ENCODE measurements at regions not wholly inside any gene's neighbourhood (a gene's known extent, or its start where the extent isn't known, plus 50 kb on each side); places are given as distances from the start of the nearest gene placed in this dataset.

DNA sequence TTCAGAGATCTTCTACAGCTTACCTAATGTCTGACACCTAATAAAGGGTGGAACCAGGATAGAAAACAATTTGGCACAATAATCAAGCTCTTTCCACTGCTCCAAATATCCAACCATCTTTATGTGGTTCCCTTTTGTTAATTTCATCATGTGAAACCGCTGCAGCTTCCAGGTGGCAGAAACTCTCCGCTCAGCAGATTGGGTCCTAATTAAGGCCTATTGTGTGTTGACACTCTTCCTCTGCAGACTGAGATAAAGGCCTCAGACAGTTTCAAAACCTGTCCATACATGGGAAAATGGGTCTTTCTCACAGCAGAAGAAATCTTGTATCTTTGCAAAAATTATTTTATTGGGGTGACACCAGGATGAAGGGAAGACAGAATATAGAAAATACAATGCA is 1002.4 kb upstream of the SEMA6D start:
- Mint-ChIP-seq H3K4me3 (no peak overlapping the region), H3K27ac (no peak overlapping the region), H3K27me3 (no peaks in the 10 kb centered on the region), H3K9me3 (peaks cover 15% of the 10 kb centered on the region), H3K4me1 (ENCODE audit: low read depth) (no peaks in the 10 kb centered on the region), H3K36me3 (ENCODE audit: low read depth) (no peaks in the 10 kb centered on the region)
- intact Hi-C loops (cut with micrococcal nuclease): no loop called here

DNA sequence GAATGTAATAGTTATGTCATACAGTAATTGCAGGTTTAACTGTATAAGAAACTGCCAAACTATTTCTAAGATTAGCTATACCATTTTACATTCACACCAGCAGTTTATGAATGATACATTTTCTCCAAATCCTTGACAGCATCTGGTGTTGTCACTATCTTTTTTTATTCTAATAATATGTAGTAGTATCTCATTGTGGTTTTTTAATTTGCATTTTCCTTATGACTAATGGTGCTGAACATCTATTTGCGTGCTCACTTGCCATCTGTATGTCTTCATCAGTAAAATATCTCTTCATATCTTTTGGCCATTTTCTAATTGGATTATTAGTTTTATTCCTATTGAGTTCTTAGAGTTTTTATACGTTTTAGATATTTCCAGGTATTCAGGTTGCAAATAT is 994.0 kb upstream of the SEMA6D start:
- H3K36me3 Mint-ChIP-seq (ENCODE audit: low read depth): no peaks in the 10 kb centered on the region
- H3K27me3 Mint-ChIP-seq: no peaks in the 10 kb centered on the region
- H3K4me1 Mint-ChIP-seq (ENCODE audit: low read depth): no peaks in the 10 kb centered on the region
- peaks cover 40% of the 10 kb centered on the region for H3K9me3 Mint-ChIP-seq
- intact Hi-C loops (cut with micrococcal nuclease): no loop called here
- no peak overlapping the region for H3K4me3 Mint-ChIP-seq
- H3K27ac Mint-ChIP-seq: no peak overlapping the region

DNA sequence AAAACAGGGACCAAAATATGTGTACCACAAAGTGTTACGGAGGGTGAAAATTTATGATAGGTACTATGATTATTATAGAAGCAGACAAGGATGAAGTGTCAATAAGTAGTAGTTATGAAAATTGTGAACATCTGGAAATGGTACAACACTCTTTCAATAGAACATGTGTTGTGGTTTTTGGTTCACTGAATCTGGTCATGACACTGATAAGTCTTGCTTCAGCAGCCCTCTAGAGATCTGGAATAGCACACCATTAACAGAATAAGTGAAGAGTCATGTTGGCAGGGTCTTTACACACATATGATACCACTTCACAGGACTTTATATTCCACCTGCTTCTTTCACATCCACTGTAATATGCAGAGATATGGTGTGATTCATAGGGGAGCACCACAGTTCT is 985.2 kb upstream of the SEMA6D start:
- intact Hi-C loops (cut with micrococcal nuclease): no loop called here
- H3K27ac Mint-ChIP-seq: no peak overlapping the region
- no peak overlapping the region for H3K4me3 Mint-ChIP-seq
- no peaks in the 10 kb centered on the region for H3K36me3 Mint-ChIP-seq (ENCODE audit: low read depth)
- H3K27me3 Mint-ChIP-seq: no peaks in the 10 kb centered on the region
- peaks cover 46% of the 10 kb centered on the region for H3K9me3 Mint-ChIP-seq
- no peaks in the 10 kb centered on the region for H3K4me1 Mint-ChIP-seq (ENCODE audit: low read depth)

DNA sequence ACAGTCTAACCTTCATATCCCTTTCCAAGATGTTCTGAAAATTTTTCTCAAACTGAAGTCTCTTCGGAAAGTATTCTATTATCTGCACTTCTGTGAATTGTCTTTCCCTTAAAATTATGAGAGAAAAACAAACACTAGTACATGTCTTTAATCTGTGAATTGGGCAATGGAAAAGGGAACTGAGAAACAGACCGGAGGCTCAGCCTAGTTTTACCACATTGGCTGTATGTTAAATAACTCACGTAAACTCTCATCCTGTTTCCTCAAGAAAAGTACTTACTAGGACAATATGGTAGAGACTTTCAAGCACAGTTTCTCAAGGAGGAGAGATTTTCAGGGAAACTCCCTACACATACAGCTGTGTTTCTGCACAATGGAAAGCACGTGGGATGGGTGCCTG is 982.2 kb upstream of the SEMA6D start:
- Mint-ChIP-seq H3K27ac (no peak overlapping the region), H3K36me3 (ENCODE audit: low read depth) (no peaks in the 10 kb centered on the region), H3K27me3 (no peaks in the 10 kb centered on the region), H3K4me1 (ENCODE audit: low read depth) (no peaks in the 10 kb centered on the region), H3K4me3 (no peak overlapping the region), H3K9me3 (peaks cover 28% of the 10 kb centered on the region)
- intact Hi-C loops (cut with micrococcal nuclease): no loop called here

DNA sequence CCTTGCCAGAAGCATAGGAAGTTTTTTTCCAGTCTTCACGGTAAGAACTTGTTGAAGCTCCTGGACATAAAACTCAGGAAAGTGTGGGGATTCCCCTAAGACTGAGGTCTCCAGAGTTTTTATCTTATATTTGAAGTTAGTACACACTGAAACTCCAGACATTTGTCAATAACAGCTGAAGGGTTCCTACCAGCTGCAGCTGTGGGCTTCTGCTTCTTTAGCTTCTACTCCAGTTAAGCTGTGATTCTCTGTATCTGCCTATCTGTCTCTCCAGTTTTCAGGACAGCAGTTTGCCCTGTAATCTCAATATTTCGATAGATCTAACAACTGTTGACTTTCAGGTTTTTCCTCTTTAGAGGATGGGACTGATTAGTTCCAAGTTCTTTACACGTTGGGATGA is 966.0 kb upstream of the SEMA6D start:
- intact Hi-C loops (cut with micrococcal nuclease): no loop called here
- H3K9me3 Mint-ChIP-seq: peaks cover 27% of the 10 kb centered on the region
- no peaks in the 10 kb centered on the region for H3K27me3 Mint-ChIP-seq

DNA sequence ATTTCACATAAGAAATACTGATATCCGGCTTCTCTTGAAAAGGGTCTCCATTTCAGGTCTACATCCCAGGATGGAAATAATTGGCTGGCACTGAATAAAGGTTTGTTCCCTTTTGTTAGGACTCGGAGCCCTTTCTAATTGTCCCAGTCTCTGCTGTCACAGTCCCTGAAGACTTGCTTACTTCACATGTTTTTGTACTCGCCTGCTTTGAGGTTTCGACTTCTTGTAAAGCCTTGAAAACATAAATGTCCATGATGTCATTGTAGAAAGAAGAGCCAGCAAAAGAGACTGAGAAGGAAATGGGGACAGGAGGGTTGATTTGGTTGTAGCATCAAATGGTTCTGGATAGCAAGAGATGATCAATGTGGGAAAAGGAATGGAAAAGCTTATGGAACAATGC is 963.4 kb upstream of the SEMA6D start:
- Mint-ChIP-seq H3K9me3 (peaks cover 44% of the 10 kb centered on the region), H3K27me3 (no peaks in the 10 kb centered on the region), H3K27ac (no peak overlapping the region), H3K4me3 (no peak overlapping the region), H3K4me1 (ENCODE audit: low read depth) (no peaks in the 10 kb centered on the region), H3K36me3 (ENCODE audit: low read depth) (no peaks in the 10 kb centered on the region)
- intact Hi-C loops (cut with micrococcal nuclease): no loop called here

More for the DNA sequence above, 966.0 kb upstream of the SEMA6D start:
- no peak overlapping the region for H3K27ac Mint-ChIP-seq
- H3K4me1 Mint-ChIP-seq (ENCODE audit: low read depth): no peaks in the 10 kb centered on the region
- no peak overlapping the region for H3K4me3 Mint-ChIP-seq
- no peaks in the 10 kb centered on the region for H3K36me3 Mint-ChIP-seq (ENCODE audit: low read depth)

DNA sequence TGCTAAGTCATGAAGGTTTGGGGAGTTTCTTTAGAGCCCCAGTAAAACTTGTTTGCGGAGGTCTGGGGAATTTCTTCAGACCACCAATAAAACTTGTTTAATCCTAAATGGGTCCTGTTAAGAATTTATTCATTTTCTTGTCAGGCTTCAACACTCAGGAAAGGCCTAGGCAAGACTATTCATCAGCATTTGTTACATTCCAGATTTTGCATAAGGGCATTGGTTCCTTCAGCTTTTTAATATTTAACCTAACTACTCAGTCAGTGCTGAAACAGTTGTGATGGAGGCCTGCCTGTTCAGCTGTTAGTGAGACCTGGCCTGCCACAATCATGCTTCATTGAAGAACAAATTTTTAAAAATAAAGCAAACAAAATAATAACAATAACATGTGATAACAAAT is 954.2 kb upstream of the SEMA6D start:
- Mint-ChIP-seq H3K36me3 (ENCODE audit: low read depth) (no peaks in the 10 kb centered on the region), H3K27ac (no peak overlapping the region), H3K9me3 (peaks cover 42% of the 10 kb centered on the region), H3K4me1 (ENCODE audit: low read depth) (no peaks in the 10 kb centered on the region), H3K27me3 (no peaks in the 10 kb centered on the region), H3K4me3 (no peak overlapping the region)
- intact Hi-C loops (cut with micrococcal nuclease): no loop called here

DNA sequence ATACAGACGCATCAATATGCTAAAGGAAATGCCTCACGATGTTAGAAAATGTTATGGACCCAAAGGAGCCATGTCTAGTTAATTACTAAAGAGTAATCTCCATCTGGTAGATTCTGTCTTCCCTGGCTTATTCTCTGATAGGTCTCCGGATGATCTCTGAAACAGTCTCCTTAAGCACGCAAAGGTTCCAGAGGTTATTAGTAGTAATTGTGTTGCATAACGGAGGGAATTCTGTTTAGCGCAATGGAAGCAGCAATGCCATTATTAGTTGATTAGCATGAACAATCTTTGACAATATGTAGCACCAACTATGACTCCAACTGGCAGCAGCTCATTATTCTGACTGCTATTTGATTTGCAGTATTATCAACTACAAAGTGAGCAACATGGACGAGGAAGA is 952.5 kb upstream of the SEMA6D start:
- intact Hi-C loops (cut with micrococcal nuclease): no loop called here
- H3K27ac Mint-ChIP-seq: no peak overlapping the region
- H3K9me3 Mint-ChIP-seq: peaks cover 46% of the 10 kb centered on the region
- no peaks in the 10 kb centered on the region for H3K36me3 Mint-ChIP-seq (ENCODE audit: low read depth)
- no peak overlapping the region for H3K4me3 Mint-ChIP-seq
- no peaks in the 10 kb centered on the region for H3K27me3 Mint-ChIP-seq
- H3K4me1 Mint-ChIP-seq (ENCODE audit: low read depth): no peaks in the 10 kb centered on the region

DNA sequence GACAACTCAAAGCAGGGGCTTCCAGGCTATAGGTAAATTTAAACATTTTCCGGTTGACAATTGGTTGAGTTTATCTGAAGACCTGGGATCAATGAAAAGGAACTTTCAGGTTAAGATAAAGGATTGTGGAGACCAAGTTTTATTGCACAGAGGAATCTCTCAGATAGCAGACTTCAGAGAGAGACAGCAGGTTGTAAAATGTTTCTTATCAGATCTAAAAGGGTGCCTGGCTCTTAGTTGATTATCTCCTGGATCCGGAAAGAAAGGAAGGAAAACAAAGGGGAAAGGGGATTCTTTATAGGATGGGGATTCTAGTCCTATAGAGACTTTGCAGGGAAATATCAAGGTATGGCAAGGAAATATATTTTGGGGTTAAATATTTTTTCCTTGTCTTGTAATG is 951.3 kb upstream of the SEMA6D start:
- Mint-ChIP-seq H3K36me3 (ENCODE audit: low read depth) (no peaks in the 10 kb centered on the region), H3K4me1 (ENCODE audit: low read depth) (no peaks in the 10 kb centered on the region), H3K4me3 (no peak overlapping the region), H3K27ac (no peak overlapping the region), H3K27me3 (no peaks in the 10 kb centered on the region), H3K9me3 (peaks cover 42% of the 10 kb centered on the region)
- intact Hi-C loops (cut with micrococcal nuclease): no loop called here

DNA sequence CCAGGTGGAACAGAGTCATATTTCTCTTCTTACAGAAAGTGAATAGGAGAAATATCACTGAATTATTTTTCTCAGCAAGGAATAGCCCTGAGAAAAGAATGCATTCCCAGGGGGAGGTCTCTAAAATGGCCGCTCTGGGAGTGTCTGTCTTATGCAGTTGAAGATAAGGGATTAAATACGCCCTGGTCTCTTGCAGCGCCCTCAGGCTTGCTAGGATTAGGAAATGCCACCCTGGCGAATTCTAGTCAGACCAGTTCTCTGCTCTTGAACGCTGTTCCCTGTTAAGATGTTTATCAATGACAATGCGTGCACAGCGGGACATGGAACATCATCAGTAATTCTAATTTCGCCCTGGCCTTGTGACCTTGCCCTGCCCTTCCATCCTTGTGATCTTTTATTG is 949.0 kb upstream of the SEMA6D start:
- Mint-ChIP-seq H3K27me3 (no peaks in the 10 kb centered on the region), H3K36me3 (ENCODE audit: low read depth) (no peaks in the 10 kb centered on the region), H3K27ac (no peak overlapping the region), H3K4me1 (ENCODE audit: low read depth) (no peaks in the 10 kb centered on the region), H3K4me3 (no peak overlapping the region), H3K9me3 (peaks cover 40% of the 10 kb centered on the region)
- intact Hi-C loops (cut with micrococcal nuclease): no loop called here

DNA sequence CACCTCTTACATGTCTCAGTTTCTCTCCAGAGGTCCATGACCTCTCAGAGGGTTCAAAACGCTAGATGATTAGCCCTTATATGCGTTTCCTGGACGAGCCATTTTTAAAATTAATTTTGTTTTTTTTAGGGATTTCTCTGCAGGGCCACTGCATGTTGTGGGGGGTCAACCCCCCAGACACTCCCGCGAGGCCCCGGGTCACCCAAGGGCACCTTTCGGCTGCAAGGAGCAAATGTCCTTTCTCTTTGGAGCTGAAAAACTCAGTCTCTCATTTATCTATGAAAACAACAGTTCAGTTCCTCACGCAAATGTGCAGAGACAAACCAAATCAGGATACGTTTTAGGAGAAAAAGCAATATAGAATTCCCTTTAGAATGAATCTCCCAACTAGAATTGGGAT is 944.3 kb upstream of the SEMA6D start:
- H3K36me3 Mint-ChIP-seq (ENCODE audit: low read depth): no peaks in the 10 kb centered on the region
- no peaks in the 10 kb centered on the region for H3K27me3 Mint-ChIP-seq
- no peaks in the 10 kb centered on the region for H3K4me1 Mint-ChIP-seq (ENCODE audit: low read depth)
- no peak overlapping the region for H3K27ac Mint-ChIP-seq
- intact Hi-C loops (cut with micrococcal nuclease): no loop called here
- peaks cover 32% of the 10 kb centered on the region for H3K9me3 Mint-ChIP-seq
- no peak overlapping the region for H3K4me3 Mint-ChIP-seq

DNA sequence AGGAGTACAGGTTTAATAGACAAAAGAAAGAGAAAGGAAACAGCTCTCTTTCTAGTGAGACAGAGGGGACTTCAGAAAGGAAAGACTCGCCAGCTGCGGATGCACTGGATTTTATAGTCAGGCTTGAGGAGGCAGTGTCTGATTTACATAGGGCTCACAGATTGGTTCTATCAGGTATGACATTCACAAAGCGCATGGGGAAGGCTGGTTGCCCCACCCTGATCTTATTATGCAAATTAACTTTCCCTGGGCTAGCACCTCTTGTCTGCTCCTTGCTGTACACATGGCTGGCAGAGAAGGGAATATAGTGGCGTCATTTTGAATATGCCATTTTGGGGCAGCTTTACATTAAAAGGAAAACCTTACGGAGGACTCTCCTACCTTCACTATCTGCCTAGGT is 938.4 kb upstream of the SEMA6D start:
- H3K36me3 Mint-ChIP-seq (ENCODE audit: low read depth): no peaks in the 10 kb centered on the region
- H3K27ac Mint-ChIP-seq: no peak overlapping the region
- no peak overlapping the region for H3K4me3 Mint-ChIP-seq
- peaks cover 39% of the 10 kb centered on the region for H3K9me3 Mint-ChIP-seq
- no peaks in the 10 kb centered on the region for H3K27me3 Mint-ChIP-seq
- intact Hi-C loops (cut with micrococcal nuclease): no loop called here
- H3K4me1 Mint-ChIP-seq (ENCODE audit: low read depth): no peaks in the 10 kb centered on the region

DNA sequence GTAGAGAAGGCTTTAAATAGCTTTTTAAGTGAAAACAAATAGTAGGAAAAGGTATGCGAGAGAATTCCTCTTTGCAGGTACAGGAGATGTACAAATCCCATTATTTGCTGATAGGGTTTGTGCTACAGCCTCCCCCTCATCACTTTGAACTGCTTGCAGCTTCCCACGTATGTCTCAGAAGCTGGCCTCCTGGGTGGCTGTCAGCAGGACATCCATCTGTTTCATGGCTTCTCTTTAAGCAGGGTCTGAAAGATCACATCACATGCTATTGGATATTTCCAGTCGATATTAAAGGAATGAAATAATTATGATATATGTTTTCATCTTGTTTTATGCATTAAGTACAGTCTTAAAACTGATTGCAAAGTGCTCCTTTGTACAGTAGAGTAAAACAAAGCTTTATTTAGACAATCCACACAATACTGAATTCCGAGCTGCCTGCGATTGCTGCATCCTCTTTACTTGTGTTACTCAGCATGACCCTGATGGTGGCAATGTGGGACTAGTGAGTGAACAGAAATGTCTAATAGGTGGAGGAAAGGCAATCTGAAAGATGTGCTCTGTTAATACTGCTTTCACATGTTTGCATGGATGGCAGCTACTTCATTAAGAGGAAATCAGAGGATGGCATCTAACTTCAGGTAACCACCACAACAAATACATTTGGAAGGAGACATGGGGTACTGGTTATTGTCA is 930.6 kb upstream of the SEMA6D start:
- intact Hi-C loops (cut with micrococcal nuclease): no loop called here
- peaks cover 28% of the 10 kb centered on the region for H3K9me3 Mint-ChIP-seq
- H3K27me3 Mint-ChIP-seq: no peaks in the 10 kb centered on the region
- no peak overlapping the region for H3K4me3 Mint-ChIP-seq
- no peaks in the 10 kb centered on the region for H3K4me1 Mint-ChIP-seq (ENCODE audit: low read depth)
- no peaks in the 10 kb centered on the region for H3K36me3 Mint-ChIP-seq (ENCODE audit: low read depth)
- H3K27ac Mint-ChIP-seq: no peak overlapping the region

DNA sequence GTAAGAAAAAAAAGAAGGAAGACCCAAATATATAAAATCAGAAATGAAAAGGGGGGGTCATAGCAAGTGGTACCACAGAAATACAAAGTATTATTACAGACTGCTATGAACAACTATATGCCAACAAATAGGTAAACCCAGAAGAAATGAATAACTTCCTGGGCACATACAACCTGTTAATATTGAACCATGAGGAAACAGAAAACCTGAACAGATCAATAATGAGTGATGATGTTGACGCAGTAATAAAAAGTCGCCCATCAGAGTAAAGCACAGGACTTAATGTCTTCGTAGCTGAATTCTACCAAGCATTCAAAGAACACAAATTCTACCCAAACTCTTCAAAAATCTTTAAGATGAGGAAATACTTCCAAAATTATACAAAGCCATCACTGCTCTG is 921.6 kb upstream of the SEMA6D start:
- Mint-ChIP-seq H3K4me3 (no peak overlapping the region), H3K36me3 (ENCODE audit: low read depth) (no peaks in the 10 kb centered on the region), H3K27ac (no peak overlapping the region), H3K27me3 (no peaks in the 10 kb centered on the region), H3K4me1 (ENCODE audit: low read depth) (no peaks in the 10 kb centered on the region), H3K9me3 (peaks cover 35% of the 10 kb centered on the region)
- intact Hi-C loops (cut with micrococcal nuclease): no loop called here

DNA sequence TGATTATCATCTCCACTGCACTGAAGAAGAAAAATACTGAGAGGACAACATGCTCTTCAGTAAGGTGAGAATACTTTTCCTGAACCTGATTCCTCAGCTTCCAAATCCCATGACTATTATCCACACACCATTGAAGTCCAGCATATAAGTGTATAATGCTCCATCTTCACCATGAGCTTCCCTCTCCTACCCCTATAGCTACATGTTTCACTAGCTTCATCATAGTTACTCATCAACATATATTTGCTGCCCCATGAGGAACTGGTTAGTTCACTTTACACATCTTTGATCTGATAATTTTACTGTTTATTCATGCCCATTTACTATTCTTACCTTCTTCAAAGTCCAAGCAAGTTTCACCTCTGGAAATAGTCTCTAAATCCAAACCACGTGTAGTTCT is 908.5 kb upstream of the SEMA6D start:
- H3K27me3 Mint-ChIP-seq: no peaks in the 10 kb centered on the region
- peaks cover 6% of the 10 kb centered on the region for H3K9me3 Mint-ChIP-seq
- no peaks in the 10 kb centered on the region for H3K4me1 Mint-ChIP-seq (ENCODE audit: low read depth)
- no peak overlapping the region for H3K27ac Mint-ChIP-seq
- intact Hi-C loops (cut with micrococcal nuclease): no loop called here
- no peaks in the 10 kb centered on the region for H3K36me3 Mint-ChIP-seq (ENCODE audit: low read depth)
- H3K4me3 Mint-ChIP-seq: no peak overlapping the region
